ENCODE measurements at regions not wholly inside any gene's neighbourhood (a gene's known extent, or its start where the extent isn't known, plus 50 kb on each side); places are given as distances from the start of the nearest gene placed in this dataset.

DNA sequence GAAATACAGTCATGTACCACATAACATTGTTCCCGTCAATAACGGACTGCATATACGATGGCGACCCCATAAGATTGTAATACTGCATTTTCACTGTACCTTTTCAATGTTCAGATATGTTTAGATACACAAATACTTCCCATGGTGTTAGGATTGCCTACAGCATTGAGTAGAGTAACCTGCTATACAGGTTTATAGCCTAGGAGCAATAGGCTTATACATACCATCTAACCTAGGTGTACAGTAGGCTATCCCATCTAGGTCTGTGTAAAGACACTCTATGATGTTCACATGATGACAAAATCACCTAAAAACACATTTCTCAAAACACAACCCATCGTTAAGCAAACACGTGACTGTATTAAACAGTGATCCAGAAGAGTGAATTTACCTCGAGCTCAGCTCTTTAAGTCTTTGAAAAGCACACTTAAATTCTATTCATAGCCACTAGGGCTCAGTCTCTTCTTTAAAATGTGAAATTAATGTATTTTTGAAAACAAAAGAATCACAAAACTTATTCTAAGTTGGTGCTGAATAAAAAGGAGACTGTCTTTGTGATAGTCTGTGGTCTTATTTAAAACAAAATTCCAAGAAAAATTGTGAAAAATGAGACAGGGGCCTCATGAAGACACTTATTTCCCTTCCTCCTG lies 239.1 kb upstream of the ARID2 start:
- H3K79me2 ChIP-seq (ENCODE audit: control insufficient read depth, insufficient read depth, low read length, unreplicated experiment) = no peaks in the 10 kb centered on the region
- no peaks in the 10 kb centered on the region for H3K27me3 ChIP-seq (ENCODE audit: insufficient read depth, low read length)
- no peak overlapping the region for H3K27ac ChIP-seq (ENCODE audit: low read depth, low read length)
- H3K4me1 ChIP-seq (ENCODE audit: control insufficient read depth, insufficient read depth, low read length, unreplicated experiment) = no peaks in the 10 kb centered on the region
- no peak overlapping the region for H2AFZ ChIP-seq (ENCODE audit: low read length, unreplicated experiment)
- no peaks in the 10 kb centered on the region for H3K36me3 ChIP-seq (ENCODE audit: insufficient read depth, low read length)
- no peak overlapping the region for H3K4me3 ChIP-seq (ENCODE audit: low read depth, low read length)

DNA sequence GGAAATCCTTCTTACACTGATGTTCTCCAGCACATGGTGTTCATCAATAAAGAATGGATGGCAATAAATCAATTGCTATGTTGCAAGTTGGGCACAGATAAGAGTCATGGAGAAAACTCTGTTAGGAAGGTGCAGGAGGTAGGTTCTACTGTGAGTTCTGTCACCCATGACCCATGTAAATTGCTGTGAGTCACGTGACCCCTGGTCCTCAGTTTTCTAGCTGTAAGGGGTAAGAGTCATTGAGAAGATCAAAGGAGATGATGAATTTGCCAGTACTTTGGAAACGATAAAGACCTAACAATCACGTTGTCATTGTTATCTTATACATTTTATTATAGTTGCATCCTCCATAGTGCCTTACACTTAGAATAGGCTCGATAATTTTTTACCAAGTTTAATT lies 235.2 kb upstream of the ARID2 start:
- Histone ChIP-seq H3K27ac (ENCODE audit: low read depth, low read length) (no peak overlapping the region), H3K27me3 (ENCODE audit: insufficient read depth, low read length) (peaks cover 10% of the 10 kb centered on the region; the same call in 1 of the 2 replicates), H3K36me3 (ENCODE audit: insufficient read depth, low read length) (no peaks in the 10 kb centered on the region), H3K4me3 (ENCODE audit: low read depth, low read length) (no peak overlapping the region), H2AFZ (ENCODE audit: low read length, unreplicated experiment) (no peak overlapping the region), H3K79me2 (ENCODE audit: control insufficient read depth, insufficient read depth, low read length, unreplicated experiment) (no peaks in the 10 kb centered on the region), H3K4me1 (ENCODE audit: control insufficient read depth, insufficient read depth, low read length, unreplicated experiment) (no peaks in the 10 kb centered on the region)

- no peaks in the 10 kb centered on the region for H3K36me3 ChIP-seq (ENCODE audit: insufficient read depth, low read length)
- H3K4me3 ChIP-seq (ENCODE audit: low read depth, low read length) = no peak overlapping the region
Observed at GRCh38 chr12:45498645-45499044, 230.9 kb upstream of the ARID2 start.

GRCh38 chr12:45502481-45503128 lies 226.9 kb upstream of the ARID2 start:
- Histone ChIP-seq H3K27me3 (ENCODE audit: insufficient read depth, low read length) (peaks cover 43% of the 10 kb centered on the region), H3K79me2 (ENCODE audit: control insufficient read depth, insufficient read depth, low read length, unreplicated experiment) (no peaks in the 10 kb centered on the region), H3K4me1 (ENCODE audit: control insufficient read depth, insufficient read depth, low read length, unreplicated experiment) (no peaks in the 10 kb centered on the region), H3K27ac (ENCODE audit: low read depth, low read length) (no peak overlapping the region), H3K4me3 (ENCODE audit: low read depth, low read length) (no peak overlapping the region), H2AFZ (ENCODE audit: low read length, unreplicated experiment) (no peak overlapping the region), H3K36me3 (ENCODE audit: insufficient read depth, low read length) (no peaks in the 10 kb centered on the region)

More at GRCh38 chr12:45498645-45499044, 230.9 kb upstream of the ARID2 start:
- Histone ChIP-seq H3K27me3 (ENCODE audit: insufficient read depth, low read length) (peaks cover 39% of the 10 kb centered on the region), H3K4me1 (ENCODE audit: control insufficient read depth, insufficient read depth, low read length, unreplicated experiment) (no peaks in the 10 kb centered on the region), H2AFZ (ENCODE audit: low read length, unreplicated experiment) (no peak overlapping the region), H3K79me2 (ENCODE audit: control insufficient read depth, insufficient read depth, low read length, unreplicated experiment) (no peaks in the 10 kb centered on the region), H3K27ac (ENCODE audit: low read depth, low read length) (no peak overlapping the region)

DNA sequence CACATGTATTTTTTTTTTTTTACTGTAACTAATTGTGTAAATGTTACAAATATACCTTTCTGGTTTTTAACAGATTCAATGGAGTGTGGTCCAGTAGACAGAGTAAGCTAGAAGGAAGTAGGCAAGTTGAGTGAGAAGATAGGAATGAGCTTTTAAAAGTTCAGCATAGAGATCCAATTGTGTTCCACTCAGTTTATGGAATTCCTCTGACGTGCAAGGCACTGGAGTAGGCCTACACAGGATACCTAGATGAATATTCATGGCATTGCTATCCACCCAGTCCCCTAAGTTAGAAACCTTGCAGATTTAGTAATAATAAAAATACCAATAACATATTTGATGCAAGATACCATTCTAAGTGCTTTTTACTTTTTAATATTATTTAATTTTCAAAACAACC lies 225.6 kb upstream of the ARID2 start:
- Histone ChIP-seq H3K27me3 (ENCODE audit: insufficient read depth, low read length) (peaks cover 38% of the 10 kb centered on the region), H2AFZ (ENCODE audit: low read length, unreplicated experiment) (no peak overlapping the region), H3K4me3 (ENCODE audit: low read depth, low read length) (no peak overlapping the region), H3K27ac (ENCODE audit: low read depth, low read length) (no peak overlapping the region), H3K36me3 (ENCODE audit: insufficient read depth, low read length) (no peaks in the 10 kb centered on the region), H3K4me1 (ENCODE audit: control insufficient read depth, insufficient read depth, low read length, unreplicated experiment) (no peaks in the 10 kb centered on the region), H3K79me2 (ENCODE audit: control insufficient read depth, insufficient read depth, low read length, unreplicated experiment) (no peaks in the 10 kb centered on the region)

DNA sequence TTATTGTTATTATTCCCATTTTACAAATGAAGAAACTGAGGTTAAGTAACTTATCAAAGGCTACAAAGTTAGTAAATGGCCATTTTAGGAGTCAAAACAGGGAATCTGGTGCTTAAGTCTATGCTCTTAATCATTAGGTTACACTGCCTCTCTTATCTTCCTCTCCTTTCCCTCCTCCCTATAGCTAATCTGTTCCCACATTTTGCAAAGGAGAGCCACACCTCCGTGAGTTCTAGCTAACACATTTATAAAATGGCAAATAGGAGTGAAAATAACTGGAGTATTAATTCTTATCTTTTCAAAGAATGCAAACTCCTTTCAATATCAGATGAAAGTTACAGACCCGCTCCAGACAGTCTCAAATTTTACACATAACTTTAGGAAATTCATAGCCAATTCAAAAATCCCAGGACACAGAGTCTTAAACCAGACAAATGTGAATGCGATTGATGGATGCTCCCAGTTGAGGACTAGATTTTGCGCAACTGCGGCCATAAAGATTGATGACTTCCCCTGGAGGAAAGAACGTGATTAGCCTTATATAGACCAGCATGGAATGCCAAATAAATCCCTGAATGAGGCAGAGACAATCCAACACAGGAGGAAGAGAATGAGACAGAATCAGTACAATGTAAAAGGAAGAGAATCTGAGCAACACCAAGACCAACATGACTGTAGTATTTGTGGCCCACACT lies 225.0 kb upstream of the ARID2 start:
- no peaks in the 10 kb centered on the region for H3K4me1 ChIP-seq (ENCODE audit: control insufficient read depth, insufficient read depth, low read length, unreplicated experiment)
- no peak overlapping the region for H3K4me3 ChIP-seq (ENCODE audit: low read depth, low read length)
- H3K79me2 ChIP-seq (ENCODE audit: control insufficient read depth, insufficient read depth, low read length, unreplicated experiment) = no peaks in the 10 kb centered on the region
- H3K27ac ChIP-seq (ENCODE audit: low read depth, low read length) = no peak overlapping the region
- no peaks in the 10 kb centered on the region for H3K36me3 ChIP-seq (ENCODE audit: insufficient read depth, low read length)
- no peak overlapping the region for H2AFZ ChIP-seq (ENCODE audit: low read length, unreplicated experiment)
- peaks cover 38% of the 10 kb centered on the region for H3K27me3 ChIP-seq (ENCODE audit: insufficient read depth, low read length)

GRCh38 chr12:45509187-45509586 lies 220.3 kb upstream of the ARID2 start:
- Histone ChIP-seq H3K36me3 (ENCODE audit: insufficient read depth, low read length) (no peaks in the 10 kb centered on the region), H2AFZ (ENCODE audit: low read length, unreplicated experiment) (no peak overlapping the region), H3K4me3 (ENCODE audit: low read depth, low read length) (no peak overlapping the region), H3K27ac (ENCODE audit: low read depth, low read length) (no peak overlapping the region), H3K79me2 (ENCODE audit: control insufficient read depth, insufficient read depth, low read length, unreplicated experiment) (no peaks in the 10 kb centered on the region), H3K4me1 (ENCODE audit: control insufficient read depth, insufficient read depth, low read length, unreplicated experiment) (no peaks in the 10 kb centered on the region), H3K27me3 (ENCODE audit: insufficient read depth, low read length) (peaks cover 12% of the 10 kb centered on the region; the same call in 1 of the 2 replicates)

- H3K27ac ChIP-seq (ENCODE audit: low read depth, low read length) = no peak overlapping the region
- no peaks in the 10 kb centered on the region for H3K4me1 ChIP-seq (ENCODE audit: control insufficient read depth, insufficient read depth, low read length, unreplicated experiment)
- H2AFZ ChIP-seq (ENCODE audit: low read length, unreplicated experiment) = no peak overlapping the region
Observed at GRCh38 chr12:45509621-45510020, 219.9 kb upstream of the ARID2 start.

GRCh38 chr12:45517381-45517780 lies 212.1 kb upstream of the ARID2 start:
- H3K27ac ChIP-seq (ENCODE audit: low read depth, low read length) = no peak overlapping the region
- H3K79me2 ChIP-seq (ENCODE audit: control insufficient read depth, insufficient read depth, low read length, unreplicated experiment) = no peaks in the 10 kb centered on the region
- no peak overlapping the region for H2AFZ ChIP-seq (ENCODE audit: low read length, unreplicated experiment)
- no peaks in the 10 kb centered on the region for H3K4me1 ChIP-seq (ENCODE audit: control insufficient read depth, insufficient read depth, low read length, unreplicated experiment)
- H3K4me3 ChIP-seq (ENCODE audit: low read depth, low read length) = no peak overlapping the region
- peaks cover 2% of the 10 kb centered on the region; the same call in 1 of the 2 replicates for H3K27me3 ChIP-seq (ENCODE audit: insufficient read depth, low read length)
- H3K36me3 ChIP-seq (ENCODE audit: insufficient read depth, low read length) = no peaks in the 10 kb centered on the region

More at GRCh38 chr12:45509621-45510020, 219.9 kb upstream of the ARID2 start:
- Histone ChIP-seq H3K36me3 (ENCODE audit: insufficient read depth, low read length) (no peaks in the 10 kb centered on the region), H3K27me3 (ENCODE audit: insufficient read depth, low read length) (peaks cover 12% of the 10 kb centered on the region; the same call in 1 of the 2 replicates), H3K79me2 (ENCODE audit: control insufficient read depth, insufficient read depth, low read length, unreplicated experiment) (no peaks in the 10 kb centered on the region), H3K4me3 (ENCODE audit: low read depth, low read length) (no peak overlapping the region)

- Histone ChIP-seq H3K4me1 (ENCODE audit: control insufficient read depth, insufficient read depth, low read length, unreplicated experiment) (no peaks in the 10 kb centered on the region), H3K27ac (ENCODE audit: low read depth, low read length) (no peak overlapping the region), H3K79me2 (ENCODE audit: control insufficient read depth, insufficient read depth, low read length, unreplicated experiment) (no peaks in the 10 kb centered on the region), H2AFZ (ENCODE audit: low read length, unreplicated experiment) (no peak overlapping the region), H3K27me3 (ENCODE audit: insufficient read depth, low read length) (peaks cover 2% of the 10 kb centered on the region; the same call in 1 of the 2 replicates), H3K4me3 (ENCODE audit: low read depth, low read length) (no peak overlapping the region), H3K36me3 (ENCODE audit: insufficient read depth, low read length) (no peaks in the 10 kb centered on the region)
Observed at GRCh38 chr12:45518291-45519235, 210.9 kb upstream of the ARID2 start.

Measured in ACC112 (cell line).